OCI-LY7 (cell line): ENCODE measurements at regions not wholly inside any gene's neighbourhood (a gene's known extent, or its start where the extent isn't known, plus 50 kb on each side); places are given as distances from the start of the nearest gene placed in this dataset.

ENCODE experiments used
- BruUV-seq: library from RNA; stranded (reverse); fragments of 400-500 nt; replicated peaks from 2 replicates; lab custom pipeline; 2021; lab: Mats Ljungman, UMichigan
- CTCF ChIA-PET: fragments of 300-600 bp; sonication (Branson Sonifier 250); formaldehyde crosslinking; loops from one replicate; lab custom pipeline; 2022; ENCODE audit warnings: antibody characterized with exemption; ENCODE audit not compliant: unreplicated experiment; lab: Charles Lee
- POLR2A ChIA-PET: fragments of 300-600 bp; sonication (Branson Sonifier 250); formaldehyde crosslinking; loops from one replicate; lab custom pipeline; 2022; ENCODE audit warnings: antibody characterized with exemption; lab: Charles Lee
- DNase-seq: peaks from one replicate; pipeline ENCODE4 v3.0.0-alpha.2; 2015; ENCODE audit warnings: low spot score
- H2AFZ ChIP-seq: fragments of 200-600 bp; sonication (generic), shearing (Covaris generic); 2 replicates; pipeline ENCODE4 v1.6.1; 2014; ENCODE audit warnings: mild to moderate bottlenecking, antibody characterized with exemption, low read length, moderate library complexity
- H3K27ac ChIP-seq: fragments of 200-600 bp; sonication (generic); 2 replicates; pipeline ENCODE4 v1.5.1; 2014; ENCODE audit warnings: mixed run types, low read depth, mild to moderate bottlenecking, moderate library complexity, low read length, inconsistent platforms; ENCODE audit not compliant: poor library complexity, severe bottlenecking
- H3K36me3 ChIP-seq: fragments of 200-600 bp; sonication (generic); 2 replicates; pipeline ENCODE4 v1.6.1; 2014; ENCODE audit warnings: mild to moderate bottlenecking, antibody characterized with exemption, low read length, moderate library complexity, mixed read lengths; ENCODE audit not compliant: insufficient read depth
- H3K4me1 ChIP-seq: fragments of 200-600 bp; sonication (generic); 2 replicates; pipeline ENCODE4 v1.5.1; 2014; ENCODE audit warnings: mild to moderate bottlenecking, low read length; ENCODE audit not compliant: insufficient read depth, poor library complexity, severe bottlenecking
- H3K4me2 ChIP-seq: fragments of 200-600 bp; sonication (generic); 2 replicates; pipeline ENCODE4 v1.6.1; 2014; ENCODE audit warnings: mild to moderate bottlenecking, low read length
- H3K4me3 ChIP-seq: fragments of 200-600 bp; sonication (generic); 2 replicates; pipeline ENCODE4 v1.5.1; 2014; ENCODE audit warnings: mild to moderate bottlenecking, low read depth, low read length; ENCODE audit not compliant: poor library complexity, severe bottlenecking
- H3K79me2 ChIP-seq: fragments of 200-600 bp; sonication (generic); 2 replicates; pipeline ENCODE4 v1.6.1; 2016; ENCODE audit warnings: low read depth, mild to moderate bottlenecking, low read length, moderate library complexity, mixed read lengths; ENCODE audit not compliant: insufficient read depth
- H3K9me2 ChIP-seq: fragments of 200-600 bp; sonication (generic); 2 replicates; pipeline ENCODE4 v1.6.1; 2016; ENCODE audit warnings: mild to moderate bottlenecking, low read length, mixed read lengths; ENCODE audit not compliant: insufficient read depth
- H3K9me3 ChIP-seq: fragments of 200-600 bp; sonication (generic); 2 replicates; pipeline ENCODE4 v1.6.1; 2014; ENCODE audit warnings: mild to moderate bottlenecking, mixed run types, low read length, mixed read lengths
- H4K20me1 ChIP-seq: fragments of 200-600 bp; sonication (generic); 2 replicates; pipeline ENCODE4 v1.6.1; 2014; ENCODE audit warnings: mild to moderate bottlenecking, antibody characterized with exemption, low read length, moderate library complexity, mixed read lengths; ENCODE audit not compliant: insufficient read depth
- EZH2phosphoT487 ChIP-seq: fragments of 200-600 bp; sonication (generic); IDR thresholded peaks from 2 replicates; pipeline ENCODE4 v1.6.1; 2018; ENCODE audit warnings: low read depth, borderline replicate concordance, mild to moderate bottlenecking, mixed run types, antibody characterized with exemption, low read length, moderate library complexity, mixed read lengths
- intact Hi-C: fragments of 100-400 bp; cut with micrococcal nuclease; formaldehyde crosslinking; loops from one replicate; pipeline ENCODE4 v1.10.0; 2022; ENCODE audit not compliant: unreplicated experiment
- TF ChIP-seq, protein P1 (sequence below): fragments of 200-600 bp; sonication (generic); conservative IDR thresholded peaks from 2 replicates; pipeline ENCODE4 v1.5.1; 2014; ENCODE audit warnings: mild to moderate bottlenecking, antibody characterized with exemption, low read length, moderate library complexity, mixed read lengths

DNA sequence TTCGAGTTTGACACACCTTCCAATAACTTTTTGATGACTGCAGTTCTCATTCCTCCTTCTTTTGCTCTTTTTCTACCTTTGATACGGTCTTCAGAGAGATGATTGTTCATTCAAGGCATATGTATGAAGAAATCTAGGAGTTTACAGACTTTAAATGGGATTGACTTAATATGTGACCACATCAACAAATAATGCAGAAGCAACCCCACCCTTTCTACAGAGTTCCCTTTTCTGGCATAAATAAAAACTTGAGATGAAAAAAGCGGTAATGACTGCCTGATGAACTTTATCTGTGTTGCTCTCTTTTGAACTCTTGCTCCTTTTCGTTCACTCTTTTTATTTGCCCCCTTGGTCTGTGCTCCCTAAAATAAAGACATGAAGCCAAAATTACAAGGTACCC is 161.7 kb downstream of the C7orf25 start:
- intact Hi-C loops = no loop called here

DNA sequence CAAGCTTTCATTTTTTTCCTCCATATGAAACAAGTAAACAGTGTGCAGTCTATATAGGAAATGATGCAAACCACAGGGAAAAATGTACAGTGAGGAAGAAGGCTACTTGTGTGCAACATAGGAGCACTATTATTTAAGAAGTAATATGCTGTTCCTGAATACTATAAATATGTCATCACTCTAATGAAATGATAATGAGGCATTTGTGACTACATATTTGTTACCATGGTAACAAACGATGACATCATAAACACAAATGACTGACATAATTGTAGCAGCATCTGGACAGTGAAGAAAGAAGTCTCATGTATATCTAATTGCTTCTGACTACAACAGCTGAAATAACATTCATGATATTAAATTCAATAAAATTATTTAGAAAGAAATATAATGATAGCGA is 164.8 kb downstream of the C7orf25 start:
- intact Hi-C loops = no loop called here

More for the DNA sequence above, 161.7 kb downstream of the C7orf25 start:
- ChIA-PET CTCF (no interaction called here), POLR2A (no interaction called here)
- TF ChIP-seq, protein P1, sequence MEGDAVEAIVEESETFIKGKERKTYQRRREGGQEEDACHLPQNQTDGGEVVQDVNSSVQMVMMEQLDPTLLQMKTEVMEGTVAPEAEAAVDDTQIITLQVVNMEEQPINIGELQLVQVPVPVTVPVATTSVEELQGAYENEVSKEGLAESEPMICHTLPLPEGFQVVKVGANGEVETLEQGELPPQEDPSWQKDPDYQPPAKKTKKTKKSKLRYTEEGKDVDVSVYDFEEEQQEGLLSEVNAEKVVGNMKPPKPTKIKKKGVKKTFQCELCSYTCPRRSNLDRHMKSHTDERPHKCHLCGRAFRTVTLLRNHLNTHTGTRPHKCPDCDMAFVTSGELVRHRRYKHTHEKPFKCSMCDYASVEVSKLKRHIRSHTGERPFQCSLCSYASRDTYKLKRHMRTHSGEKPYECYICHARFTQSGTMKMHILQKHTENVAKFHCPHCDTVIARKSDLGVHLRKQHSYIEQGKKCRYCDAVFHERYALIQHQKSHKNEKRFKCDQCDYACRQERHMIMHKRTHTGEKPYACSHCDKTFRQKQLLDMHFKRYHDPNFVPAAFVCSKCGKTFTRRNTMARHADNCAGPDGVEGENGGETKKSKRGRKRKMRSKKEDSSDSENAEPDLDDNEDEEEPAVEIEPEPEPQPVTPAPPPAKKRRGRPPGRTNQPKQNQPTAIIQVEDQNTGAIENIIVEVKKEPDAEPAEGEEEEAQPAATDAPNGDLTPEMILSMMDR = no peak
- TF ChIP-seq EZH2phosphoT487 = no peak
- Histone ChIP-seq H3K9me3 (no peaks in the 10 kb centered on the region), H4K20me1 (no peaks in the 10 kb centered on the region), H3K4me1 (no peaks in the 10 kb centered on the region), H3K9me2 (no peaks in the 10 kb centered on the region), H3K79me2 (no peaks in the 10 kb centered on the region), H3K27ac (no peak overlapping the region), H3K4me2 (no peak overlapping the region), H3K36me3 (no peaks in the 10 kb centered on the region), H2AFZ (no peak overlapping the region), H3K4me3 (no peak overlapping the region)
- no TSS peak for BruUV-seq
- no peak for DNase-seq

DNA sequence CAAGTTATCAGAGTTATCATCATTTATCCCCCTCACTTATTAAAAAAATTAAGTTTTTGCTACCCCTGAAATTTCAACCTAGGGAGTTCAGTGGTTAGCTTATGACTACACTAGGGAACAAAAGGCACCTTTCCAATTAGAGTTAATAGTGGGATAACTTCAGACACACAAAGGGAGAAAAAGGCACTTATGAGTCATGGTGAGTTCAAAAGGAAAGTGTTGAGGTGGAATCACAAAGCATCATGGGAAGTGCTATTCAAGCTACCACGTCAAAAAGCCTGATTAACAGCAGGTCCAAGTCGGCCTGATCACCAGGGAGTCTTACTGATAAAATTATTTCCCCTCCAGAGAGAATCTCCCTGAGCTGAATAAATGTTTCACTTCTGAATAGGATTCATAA is 165.7 kb downstream of the C7orf25 start:
- no peaks in the 10 kb centered on the region for H3K9me2 ChIP-seq
- POLR2A ChIA-PET = interaction anchor here (0.6 kb wide), 1 partner anchor 12 kb away, joined by 3 read pairs; no protein-coding TSS in a partner anchor
- no peak overlapping the region for H3K27ac ChIP-seq
- no peaks in the 10 kb centered on the region for H4K20me1 ChIP-seq
- CTCF ChIA-PET = no interaction called here
- no peak overlapping the region for H3K4me2 ChIP-seq
- H3K4me3 ChIP-seq = no peak overlapping the region
- TF ChIP-seq EZH2phosphoT487 = no peak
- TF ChIP-seq, protein P1 = no peak
- no TSS peak for BruUV-seq
- no peaks in the 10 kb centered on the region for H3K79me2 ChIP-seq
- no peaks in the 10 kb centered on the region for H3K36me3 ChIP-seq
- H3K4me1 ChIP-seq = no peaks in the 10 kb centered on the region
- H2AFZ ChIP-seq = no peak overlapping the region
- intact Hi-C loops = no loop called here
- H3K9me3 ChIP-seq = no peaks in the 10 kb centered on the region
- no peak for DNase-seq

More for the DNA sequence above, 164.8 kb downstream of the C7orf25 start:
- Histone ChIP-seq H3K9me3 (no peaks in the 10 kb centered on the region), H3K36me3 (no peaks in the 10 kb centered on the region), H2AFZ (no peak overlapping the region), H3K4me2 (no peak overlapping the region), H3K4me3 (no peak overlapping the region), H3K79me2 (no peaks in the 10 kb centered on the region), H3K9me2 (no peaks in the 10 kb centered on the region), H4K20me1 (no peaks in the 10 kb centered on the region), H3K4me1 (no peaks in the 10 kb centered on the region), H3K27ac (no peak overlapping the region)
- ChIA-PET CTCF (no interaction called here), POLR2A (interaction anchor here (0.6 kb wide), 1 partner anchor 12 kb away, joined by 3 read pairs; no protein-coding TSS in a partner anchor)
- TF ChIP-seq, protein P1 = no peak
- no peak for TF ChIP-seq EZH2phosphoT487
- BruUV-seq = no TSS peak
- no peak for DNase-seq
